Left ventricle myocardium inferior (tissue), 1 donor: ENCODE measurements at regions not wholly inside any gene's neighbourhood (a gene's known extent, or its start where the extent isn't known, plus 50 kb on each side); places are given as distances from the start of the nearest gene placed in this dataset.
"Not testable (repeated sequence)": the region's sequence is repeated elsewhere in the genome, so short reads cannot be mapped to it uniquely, and the experiment has no call there.

ENCODE experiments used
- DNase-seq: peaks from one replicate; pipeline ENCODE4 v3.0.0-alpha.2; 2020
- H3K27ac ChIP-seq: fragments of 200-600 bp; replicated peaks from 2 replicates; pipeline ENCODE4 v1.8.0; 2021
- H3K27me3 ChIP-seq: fragments of 200-600 bp; 2 replicates; pipeline ENCODE4 v1.8.0; 2021; ENCODE audit warnings: low read depth
- H3K36me3 ChIP-seq: fragments of 200-600 bp; 2 replicates; pipeline ENCODE4 v1.8.0; 2021
- H3K4me1 ChIP-seq: fragments of 200-600 bp; 2 replicates; pipeline ENCODE4 v1.8.0; 2021
- H3K4me3 ChIP-seq: fragments of 200-600 bp; 2 replicates; pipeline ENCODE4 v1.8.0; 2021; ENCODE audit warnings: mild to moderate bottlenecking, moderate library complexity
- H3K9me3 ChIP-seq: fragments of 200-600 bp; replicated peaks from 2 replicates; pipeline ENCODE4 v1.8.0; 2021
- CTCF ChIP-seq: fragments of 200-600 bp; IDR thresholded peaks from 2 replicates; pipeline ENCODE4 v1.8.0; 2021; ENCODE audit warnings: antibody characterized with exemption, mild to moderate bottlenecking, borderline replicate concordance
- intact Hi-C: fragments of 100-400 bp; cut with micrococcal nuclease; formaldehyde crosslinking; loops from one replicate; pipeline ENCODE4 v1.11.0; 2022
- donor health status: DM: no; HTN: yes; CAD: no; lungs with severe emphysema.

DNA sequence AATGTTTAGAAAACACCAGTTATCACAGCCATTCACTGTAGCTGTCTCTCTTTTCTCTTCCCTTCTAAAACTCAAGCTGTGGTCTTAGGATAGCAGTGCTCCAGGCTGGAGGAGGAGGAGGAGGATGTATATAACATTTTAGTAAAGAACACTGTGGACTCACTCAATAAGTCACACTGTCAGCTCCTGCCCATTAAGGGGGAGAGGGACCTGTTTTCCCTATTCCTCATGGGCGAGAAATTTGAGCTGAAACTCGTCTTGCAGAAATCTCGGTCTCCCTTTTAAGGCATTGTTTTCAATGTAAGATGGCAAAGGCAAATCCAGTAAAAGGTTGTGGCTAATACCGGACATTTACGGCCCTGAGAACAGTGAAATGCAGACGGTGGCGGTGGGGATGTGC, 114.8 kb upstream of the ZNF236 start:
- no peak overlapping the region for H3K27ac ChIP-seq

DNA sequence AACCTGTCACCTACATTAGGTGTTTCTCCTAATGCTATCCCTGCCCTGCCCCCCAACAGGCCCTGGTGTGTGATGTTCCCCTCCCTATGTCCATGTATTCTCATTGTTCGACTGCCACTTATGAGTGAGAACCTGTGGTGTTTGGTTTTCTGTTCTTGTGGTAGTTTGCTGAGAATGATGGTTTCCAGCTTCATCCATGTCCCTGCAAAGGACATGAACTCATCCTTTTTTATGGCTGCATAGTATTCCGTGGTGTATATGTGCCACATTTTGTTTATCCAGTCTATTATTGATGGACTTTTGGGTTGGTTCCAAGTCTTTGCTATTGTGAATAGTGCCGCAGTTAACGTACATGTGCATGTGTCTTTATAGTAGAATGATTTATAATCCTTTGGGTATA, 117.8 kb upstream of the ZNF236 start:
- H3K36me3 ChIP-seq, intact Hi-C loops, H3K4me1 ChIP-seq, H3K9me3 ChIP-seq, DNase-seq, H3K27ac ChIP-seq, H3K4me3 ChIP-seq: not testable (repeated sequence)
- peaks cover 21% of the 10 kb centered on the region for H3K27me3 ChIP-seq

More for the DNA sequence above, 114.8 kb upstream of the ZNF236 start:
- Histone ChIP-seq H3K9me3 (no peaks in the 10 kb centered on the region), H3K4me3 (no peak overlapping the region), H3K4me1 (peaks cover 8% of the 10 kb centered on the region), H3K36me3 (no peaks in the 10 kb centered on the region), H3K27me3 (no peaks in the 10 kb centered on the region)
- no peak for TF ChIP-seq CTCF
- intact Hi-C loops = loop anchor here (5.0 kb wide), 1 partner anchor 310 kb away; no protein-coding TSS in a partner anchor
- DNase-seq = no peak

DNA sequence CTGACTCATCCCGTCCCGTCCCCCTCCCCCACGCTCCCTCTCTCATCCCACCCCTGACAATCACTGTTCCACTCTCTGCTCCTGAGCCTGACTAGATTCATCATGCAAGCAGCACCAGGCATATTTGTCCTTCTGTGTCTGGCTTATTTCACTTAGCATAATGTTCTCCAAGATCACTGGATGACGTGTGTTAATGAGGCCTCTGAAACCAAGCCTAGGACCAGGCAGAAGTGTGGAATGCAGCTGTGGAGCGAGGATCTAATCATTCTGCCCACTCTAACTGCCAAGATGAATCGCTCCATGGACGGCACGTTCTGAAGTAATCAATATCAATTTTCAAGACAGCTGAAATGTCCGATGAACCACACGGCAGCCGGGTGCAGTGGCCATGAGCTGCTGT, 122.4 kb upstream of the ZNF236 start:
- no peak for DNase-seq
- Histone ChIP-seq H3K27me3 (peaks cover 50% of the 10 kb centered on the region), H3K27ac (no peak overlapping the region), H3K4me3 (no peak overlapping the region), H3K4me1 (no peaks in the 10 kb centered on the region), H3K9me3 (peaks cover 3% of the 10 kb centered on the region), H3K36me3 (no peaks in the 10 kb centered on the region)
- TF ChIP-seq CTCF = no peak
- intact Hi-C loops = no loop called here

- Histone ChIP-seq H3K27me3 (peaks cover 71% of the 10 kb centered on the region), H3K4me3 (peak overlapping the region; percentile 41), H3K27ac (peak overlapping the region; percentile 80), H3K9me3 (peaks cover 3% of the 10 kb centered on the region), H3K36me3 (no peaks in the 10 kb centered on the region), H3K4me1 (no peaks in the 10 kb centered on the region)
- TF ChIP-seq CTCF = no peak
- intact Hi-C loops = no loop called here
- DNase-seq = no peak
These were observed 124.9 kb upstream of the ZNF236 start for GRCh38 chr18:76697441-76697901.

GRCh38 chr18:76691800-76692199, 130.6 kb upstream of the ZNF236 start:
- H3K27me3 ChIP-seq = peaks cover 71% of the 10 kb centered on the region
- no peak for DNase-seq
- H3K36me3 ChIP-seq = no peaks in the 10 kb centered on the region
- H3K4me3 ChIP-seq = no peak overlapping the region
- H3K27ac ChIP-seq = no peak overlapping the region
- peaks cover 3% of the 10 kb centered on the region for H3K9me3 ChIP-seq
- intact Hi-C loops = no loop called here
- H3K4me1 ChIP-seq = peaks cover 6% of the 10 kb centered on the region
- TF ChIP-seq CTCF = no peak

DNA sequence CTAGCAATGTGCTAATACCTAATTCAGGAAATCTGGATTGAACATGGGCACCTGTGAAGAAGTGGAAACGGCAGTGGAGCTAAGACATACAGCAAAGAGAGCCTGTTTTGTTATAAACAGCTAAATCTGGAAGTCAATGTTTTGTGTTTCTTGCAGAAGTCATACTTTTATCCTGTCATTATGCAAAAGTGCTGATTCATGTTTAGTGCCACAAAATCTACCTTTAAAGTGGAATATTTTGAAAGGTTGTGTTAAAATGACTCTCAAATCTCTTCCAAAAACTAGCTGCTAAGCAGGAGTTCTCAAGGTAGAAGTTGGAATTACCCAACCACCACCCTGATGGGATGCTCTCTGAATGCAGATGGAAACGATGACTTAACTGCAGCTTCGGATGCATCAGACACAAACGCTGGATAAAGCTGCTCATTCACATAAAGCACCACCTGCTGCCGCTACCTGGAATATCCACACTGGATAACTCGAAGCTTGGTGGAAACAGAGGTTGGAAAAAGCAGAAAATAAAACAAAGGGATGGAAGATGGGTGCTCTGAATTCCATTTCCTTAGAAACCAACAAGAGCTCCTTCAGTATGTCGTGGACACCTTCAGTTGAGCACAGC, 132.6 kb upstream of the ZNF236 start:
- DNase-seq = no peak
- H3K36me3 ChIP-seq = no peaks in the 10 kb centered on the region
- TF ChIP-seq CTCF = no peak
- H3K4me3 ChIP-seq = no peak overlapping the region
- intact Hi-C loops = no loop called here
- no peak overlapping the region for H3K27ac ChIP-seq
- H3K4me1 ChIP-seq = peaks cover 10% of the 10 kb centered on the region
- H3K9me3 ChIP-seq = no peaks in the 10 kb centered on the region
- peaks cover 79% of the 10 kb centered on the region for H3K27me3 ChIP-seq
